Kidney glomerular epithelial cell (primary cell): ENCODE measurements at regions not wholly inside any gene's neighbourhood (a gene's known extent, or its start where the extent isn't known, plus 50 kb on each side); places are given as distances from the start of the nearest gene placed in this dataset.

ENCODE experiments used
- DNase-seq: peaks from one replicate; lab custom pipeline; 2025; lab: John Stamatoyannopoulos, UW

- no peak for DNase-seq
Observed at GRCh38 chr6:33967966-33968724, 164.3 kb upstream of the MLN start.

- DNase-seq = no peak
Observed at GRCh38 chr6:33967265-33967767, 163.5 kb upstream of the MLN start.

GRCh38 chr6:33966536-33966935 lies 162.7 kb upstream of the MLN start:
- DNase-seq = no peak

- DNase-seq = no peak
Observed at GRCh38 chr6:33965766-33966165, 162.0 kb upstream of the MLN start.

- DNase-seq = no peak
Observed at GRCh38 chr6:33964387-33964786, 160.6 kb upstream of the MLN start.

- DNase-seq = no peak
Observed at GRCh38 chr6:33963136-33963750, 159.4 kb upstream of the MLN start.

- no peak for DNase-seq
Observed at GRCh38 chr6:33962246-33963027, 158.6 kb upstream of the MLN start.

GRCh38 chr6:33961691-33962090 lies 157.9 kb upstream of the MLN start:
- no peak for DNase-seq

GRCh38 chr6:33960345-33961313 lies 156.8 kb upstream of the MLN start:
- DNase-seq = no peak

GRCh38 chr6:33959661-33960344 lies 156.0 kb upstream of the MLN start:
- DNase-seq = no peak

- no peak for DNase-seq
Observed at GRCh38 chr6:33959329-33959651, 155.5 kb upstream of the MLN start.

GRCh38 chr6:33958526-33959328 lies 154.9 kb upstream of the MLN start:
- no peak for DNase-seq

GRCh38 chr6:33957892-33958525 lies 154.2 kb upstream of the MLN start:
- no peak for DNase-seq

- DNase-seq = no peak
Observed at GRCh38 chr6:33957131-33957891, 153.5 kb upstream of the MLN start.

- DNase-seq = no peak
Observed at GRCh38 chr6:33956206-33956605, 152.4 kb upstream of the MLN start.

- no peak for DNase-seq
Observed at GRCh38 chr6:33955566-33955965, 151.8 kb upstream of the MLN start.

- no peak for DNase-seq
Observed at GRCh38 chr6:33954453-33954852, 150.7 kb upstream of the MLN start.

- DNase-seq = no peak
Observed at GRCh38 chr6:33953171-33953570, 149.4 kb upstream of the MLN start.

- no peak for DNase-seq
Observed at GRCh38 chr6:33952016-33952415, 148.2 kb upstream of the MLN start.
